HG03103 (cell line): ENCODE measurements at regions not wholly inside any gene's neighbourhood (a gene's known extent, or its start where the extent isn't known, plus 50 kb on each side); places are given as distances from the start of the nearest gene placed in this dataset.

Source experiments
- ATAC-seq: cut with Tn5 transposase; IDR thresholded peaks from one replicate; pipeline ENCODE4 v1.9.1; 2021; ENCODE audit warnings: low read depth; ENCODE audit not compliant: unreplicated experiment

DNA sequence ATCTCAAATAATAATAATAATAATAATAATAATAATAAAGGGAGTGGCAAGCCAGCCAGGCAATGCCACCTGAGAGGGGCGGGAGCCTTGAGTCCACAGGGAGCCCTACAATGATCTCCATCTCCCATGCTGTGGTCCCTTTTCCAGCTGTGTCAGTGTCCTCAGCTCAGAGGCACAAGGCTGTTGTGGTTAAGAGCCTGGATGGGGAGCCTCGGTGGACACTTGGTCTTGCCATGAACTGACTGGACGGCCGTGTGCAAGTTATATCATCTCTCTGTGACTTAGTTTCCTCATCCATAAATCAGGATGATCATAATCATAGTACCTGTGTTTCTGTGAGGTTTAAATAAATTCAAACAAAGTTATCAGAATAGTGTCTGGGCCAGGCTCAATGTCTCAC, 127.8 kb upstream of the TIAM1 start:
- ATAC-seq = no peak

GRCh38 chr21:31470896-31471694, 127.0 kb upstream of the TIAM1 start:
- ATAC-seq = no peak

- ATAC-seq = no peak
These were observed 116.9 kb upstream of the TIAM1 start for GRCh38 chr21:31460980-31461379.

GRCh38 chr21:31459457-31459856, 115.4 kb upstream of the TIAM1 start:
- ATAC-seq = no peak

GRCh38 chr21:31457675-31458074, 113.6 kb upstream of the TIAM1 start:
- ATAC-seq = no peak

DNA sequence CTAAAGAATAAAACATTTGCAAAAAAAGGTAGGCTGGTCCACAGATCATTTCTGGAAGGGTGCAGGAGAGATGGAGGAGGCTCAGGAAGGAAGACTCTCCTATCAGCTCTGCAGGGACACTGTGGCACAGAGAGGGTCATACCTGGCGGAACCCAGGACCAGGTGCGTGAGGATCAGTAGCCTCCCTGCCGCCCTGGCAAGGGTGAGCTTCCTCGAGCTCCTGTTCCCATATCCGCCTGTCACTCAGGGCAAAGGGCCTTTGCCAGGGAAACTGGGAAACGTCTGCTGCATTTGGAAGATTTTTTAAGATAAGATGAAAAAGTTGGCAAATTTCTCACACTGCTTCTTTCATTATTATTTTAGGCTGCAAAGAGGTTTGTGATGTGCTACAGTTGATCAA, 112.1 kb upstream of the TIAM1 start:
- ATAC-seq = no peak

DNA sequence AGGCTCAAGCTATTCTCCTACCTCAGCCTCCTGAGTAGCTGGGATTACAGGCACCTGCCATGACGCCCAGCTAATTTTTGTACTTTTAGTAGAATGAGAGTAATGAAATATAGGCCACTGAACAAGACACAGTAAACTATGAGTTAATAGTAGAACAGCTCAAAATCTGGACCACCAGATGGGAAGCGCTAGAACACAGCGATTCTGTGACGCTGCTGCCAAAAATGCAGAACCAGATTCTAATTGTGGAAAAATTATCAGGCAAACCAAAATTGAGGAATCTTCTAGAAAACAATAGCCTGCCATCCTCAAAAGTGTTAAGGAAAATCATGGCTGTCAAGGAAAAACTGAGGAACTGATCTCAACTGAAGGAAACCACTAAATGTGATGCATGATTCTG, 111.4 kb upstream of the TIAM1 start:
- no peak for ATAC-seq

DNA sequence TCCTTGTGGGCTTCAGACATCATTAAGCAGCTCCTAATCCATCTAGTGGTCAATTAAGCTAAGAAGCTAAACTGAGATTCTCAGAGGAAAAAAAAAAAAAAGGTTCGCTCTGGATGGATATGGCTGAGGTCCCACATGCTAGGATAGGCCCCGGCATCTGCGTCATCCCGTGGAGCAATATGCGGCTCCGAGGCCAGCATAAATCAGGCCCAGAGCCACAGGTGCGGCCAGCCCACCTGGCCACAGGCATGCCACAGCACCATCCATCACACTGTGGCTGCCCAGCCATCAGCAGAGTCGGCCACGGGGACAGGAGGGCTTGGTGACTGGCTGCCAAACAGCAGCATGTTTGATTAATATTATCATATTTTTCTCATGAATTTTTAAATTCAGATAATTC, 106.9 kb upstream of the TIAM1 start:
- ATAC-seq = no peak

DNA sequence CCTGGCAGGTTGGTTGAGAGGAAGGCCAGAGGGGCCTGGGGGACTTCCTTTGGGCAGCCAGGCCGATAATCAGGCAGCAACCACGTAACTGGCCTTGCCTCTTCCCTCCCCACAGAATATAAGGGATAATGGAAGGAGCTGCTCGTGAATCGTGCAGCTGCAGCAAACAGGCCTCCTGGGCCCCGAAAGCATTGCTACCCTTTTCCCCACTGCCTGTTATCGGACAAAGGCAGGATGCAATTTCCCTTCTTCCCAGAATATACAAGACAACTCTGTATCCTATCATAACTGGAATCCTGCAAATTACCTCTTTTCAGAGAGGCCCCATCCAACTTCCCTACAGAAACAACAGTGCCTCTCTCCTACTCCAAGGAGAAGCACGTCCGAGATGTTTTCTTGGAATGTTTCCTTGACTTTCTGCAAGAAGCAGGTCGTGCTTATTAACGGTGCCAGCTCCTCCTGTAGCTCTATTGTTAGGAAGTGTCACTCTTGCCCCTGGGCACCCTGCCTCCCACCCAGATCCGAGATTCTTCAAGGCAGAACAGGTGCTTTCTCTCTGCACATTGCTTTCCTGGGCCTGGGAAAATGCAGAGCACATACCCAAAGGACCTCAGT, 106.0 kb upstream of the TIAM1 start:
- no peak for ATAC-seq

DNA sequence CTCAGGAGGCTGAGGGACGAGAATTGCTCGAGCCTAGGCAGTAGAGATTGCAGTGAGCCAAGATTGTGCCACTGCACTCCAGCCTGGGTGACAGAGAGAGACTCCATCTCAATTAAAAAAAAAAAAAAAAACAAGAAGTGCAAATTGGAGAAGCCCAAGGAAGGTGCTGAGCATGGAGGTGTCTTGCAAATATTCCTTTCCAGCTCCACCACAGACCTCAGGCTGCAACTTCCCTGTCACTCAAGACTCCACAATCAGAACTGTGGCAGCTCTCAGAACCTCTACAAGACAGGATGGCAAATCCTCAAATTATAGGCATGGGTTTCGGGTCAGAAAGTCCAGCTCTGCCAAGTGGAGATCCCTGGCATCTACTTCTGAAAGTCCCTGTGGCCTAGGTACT, 104.4 kb upstream of the TIAM1 start:
- ATAC-seq = no peak

GRCh38 chr21:31447505-31447904, 103.4 kb upstream of the TIAM1 start:
- no peak for ATAC-seq

DNA sequence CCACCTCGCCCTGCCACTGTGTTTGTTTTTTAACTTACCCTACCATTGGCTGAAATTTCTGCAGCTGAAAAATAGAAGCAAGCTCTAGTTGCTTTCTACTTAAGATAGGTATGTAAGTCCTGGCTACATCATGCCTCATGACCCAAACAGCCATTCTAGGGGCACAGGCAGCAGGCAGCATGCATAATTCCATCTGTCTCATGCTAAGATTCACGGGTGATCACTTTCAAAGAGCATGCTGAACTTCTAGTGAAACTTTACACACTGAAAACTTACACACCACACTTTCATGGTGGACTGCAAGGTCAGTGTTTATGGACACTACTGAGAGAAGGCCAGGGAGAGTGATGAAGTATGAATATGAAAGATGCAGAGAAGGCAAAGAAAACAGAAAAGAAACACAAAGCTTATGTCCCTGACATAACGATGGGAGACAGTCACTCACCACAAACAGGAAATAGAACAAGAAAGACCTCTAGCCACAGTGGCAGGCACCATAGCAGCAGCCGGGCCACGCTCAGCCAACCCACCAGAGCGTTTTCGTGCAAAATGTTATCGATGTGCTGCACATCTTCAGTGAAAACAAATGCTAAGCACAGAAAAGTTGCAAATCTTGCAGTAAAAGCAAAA, 102.3 kb upstream of the TIAM1 start:
- ATAC-seq = no peak

- ATAC-seq = no peak
These were observed 101.1 kb upstream of the TIAM1 start for GRCh38 chr21:31445137-31445536.

DNA sequence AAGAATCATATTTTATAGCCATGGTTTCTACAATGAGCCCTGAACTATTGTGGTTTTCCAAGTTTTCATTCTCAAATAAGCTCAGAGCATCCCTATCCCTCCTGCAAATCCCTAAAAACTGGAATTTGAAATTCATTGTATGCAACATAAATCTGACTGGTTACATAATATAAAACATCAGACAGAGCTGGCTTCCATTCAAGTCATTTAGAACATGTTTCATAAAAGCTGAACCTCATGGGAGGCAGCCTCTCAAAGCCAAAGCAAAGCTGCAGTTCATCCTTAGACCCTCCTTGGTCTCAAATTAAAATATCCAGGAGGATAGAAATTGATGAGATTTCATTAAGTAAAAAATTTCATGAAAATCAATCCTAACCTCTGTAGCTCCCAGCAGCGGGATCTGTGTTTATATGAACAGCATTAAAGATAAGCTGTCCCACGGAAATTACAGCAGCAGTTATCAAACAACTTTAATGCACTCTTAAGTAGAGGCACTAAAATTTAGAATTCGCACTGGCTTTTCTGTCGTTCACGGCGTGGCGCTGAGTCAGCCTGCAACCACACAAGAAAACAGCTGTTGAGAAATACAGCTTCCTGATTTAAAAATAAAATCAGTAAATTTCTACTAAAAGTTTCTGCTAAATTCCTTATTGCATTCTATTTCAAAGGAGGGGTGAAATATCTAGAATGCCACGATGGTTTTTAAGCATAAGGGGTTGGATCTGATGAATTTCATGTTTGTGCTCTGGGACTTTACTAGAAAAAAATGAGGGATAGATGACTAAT, 99.9 kb upstream of the TIAM1 start:
- ATAC-seq = no peak

- no peak for ATAC-seq
These were observed 98.3 kb upstream of the TIAM1 start for GRCh38 chr21:31442339-31442738.

DNA sequence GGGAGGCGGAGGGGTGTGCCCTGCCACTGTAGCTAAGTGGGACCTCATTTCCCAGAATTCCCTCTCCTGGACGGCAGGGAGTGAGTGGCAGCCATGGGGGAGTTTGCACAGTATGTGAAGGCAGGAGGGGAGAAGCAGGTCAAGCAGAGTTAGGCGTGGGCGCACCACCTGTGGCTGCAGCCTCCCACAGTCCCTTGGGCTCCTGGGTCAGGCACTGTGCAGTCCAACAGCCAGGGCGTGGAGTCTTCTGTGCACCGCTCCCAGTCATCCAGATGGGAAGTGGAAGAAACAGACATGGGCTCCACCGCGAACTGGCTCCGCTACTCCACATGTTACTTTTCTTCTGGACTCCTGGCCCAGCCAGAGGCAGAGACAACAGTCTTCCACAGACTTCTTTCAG, 85.4 kb upstream of the TIAM1 start:
- ATAC-seq = no peak

GRCh38 chr21:31426235-31426797, 82.3 kb upstream of the TIAM1 start:
- no peak for ATAC-seq

DNA sequence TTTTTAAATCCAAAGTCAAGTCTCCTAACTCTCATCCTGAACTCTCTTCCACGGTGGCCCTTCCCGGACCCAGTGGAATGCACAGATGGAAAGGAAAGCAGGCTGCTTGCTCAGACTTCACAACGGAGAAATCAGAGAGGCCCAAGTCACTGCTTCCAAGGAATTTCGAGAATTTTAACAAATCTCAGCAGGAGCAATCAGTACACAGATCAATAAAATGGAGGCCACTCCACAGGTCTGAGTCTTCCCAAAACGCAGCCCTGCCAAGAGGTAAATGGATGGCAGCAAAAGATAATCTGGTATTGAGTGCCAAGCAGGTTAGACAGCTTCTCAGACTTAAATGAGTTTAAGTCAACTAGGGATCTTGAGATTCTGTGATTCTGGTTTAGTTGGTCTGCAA, 81.1 kb upstream of the TIAM1 start:
- no peak for ATAC-seq

- ATAC-seq = no peak
These were observed 80.0 kb upstream of the TIAM1 start for GRCh38 chr21:31424058-31424457.

DNA sequence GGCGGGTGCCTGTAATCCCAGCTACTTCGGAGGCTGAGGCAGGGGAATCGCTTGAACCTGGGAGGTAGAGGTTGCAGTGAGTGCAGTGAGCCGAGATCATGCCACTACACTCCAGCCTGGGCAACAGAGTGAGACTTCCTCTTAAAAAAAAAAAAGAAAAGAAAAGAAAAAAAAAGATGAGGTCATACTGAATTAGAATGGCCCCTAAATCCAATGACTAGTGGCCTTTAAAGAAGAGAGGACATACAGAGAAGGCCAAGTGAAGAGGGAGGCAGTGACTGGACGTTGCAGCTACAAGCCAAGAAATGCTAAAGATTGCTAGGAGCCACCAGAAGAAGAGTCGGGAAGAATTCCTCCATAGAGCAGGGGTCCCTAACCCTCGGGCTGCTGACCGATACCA, 76.9 kb upstream of the TIAM1 start:
- ATAC-seq = no peak

- no peak for ATAC-seq
These were observed 76.3 kb upstream of the TIAM1 start for GRCh38 chr21:31420354-31420753.
